Islet precursor cell (in vitro differentiated cells): ENCODE measurements at regions not wholly inside any gene's neighbourhood (a gene's known extent, or its start where the extent isn't known, plus 50 kb on each side); places are given as distances from the start of the nearest gene placed in this dataset.
"Not testable (repeated sequence)": the region's sequence is repeated elsewhere in the genome, so short reads cannot be mapped to it uniquely, and the experiment has no call there.

Source experiments
- DNase-seq: peaks from one replicate; pipeline ENCODE4 v3.0.0-alpha.2; 2018

DNA sequence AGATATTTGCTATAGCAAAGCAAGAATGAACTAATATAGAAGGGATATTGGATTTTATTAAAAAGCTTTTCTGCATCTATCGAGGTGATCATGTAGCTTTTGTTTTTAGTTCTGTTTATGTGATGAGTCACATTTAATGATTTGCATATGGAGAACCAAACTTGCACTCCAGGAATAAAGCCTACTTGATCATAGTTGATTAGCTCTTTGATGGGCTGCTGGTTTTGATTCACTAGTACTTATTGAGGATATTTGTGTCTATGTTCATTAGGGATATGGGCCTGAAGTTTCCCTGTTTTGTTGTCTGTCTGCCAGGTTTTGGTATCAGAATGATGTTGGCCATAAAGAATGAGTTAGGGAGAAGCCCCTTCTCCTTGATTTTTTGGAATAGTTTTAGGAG lies 310.7 kb downstream of the ARPP21 start:
- DNase-seq, result no peak

DNA sequence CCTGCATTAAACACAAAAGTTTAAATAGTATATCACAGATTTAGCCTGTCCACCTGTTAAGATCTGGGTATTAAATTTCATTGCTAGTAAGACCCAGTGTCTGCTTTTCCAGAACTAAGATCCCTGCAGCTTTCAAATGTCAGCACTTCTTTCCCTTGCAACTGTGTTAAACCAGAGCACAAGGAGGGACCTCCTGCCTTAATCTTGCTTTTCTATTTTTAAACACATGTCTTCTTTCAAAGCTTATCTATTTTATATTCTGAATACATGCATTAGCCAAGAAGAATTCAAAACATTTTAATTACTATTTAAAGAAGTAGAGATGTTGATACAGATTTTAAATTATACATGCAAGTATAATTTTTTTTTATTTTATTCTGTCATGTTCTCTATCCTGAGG lies 315.1 kb downstream of the ARPP21 start:
- no peak for DNase-seq

DNA sequence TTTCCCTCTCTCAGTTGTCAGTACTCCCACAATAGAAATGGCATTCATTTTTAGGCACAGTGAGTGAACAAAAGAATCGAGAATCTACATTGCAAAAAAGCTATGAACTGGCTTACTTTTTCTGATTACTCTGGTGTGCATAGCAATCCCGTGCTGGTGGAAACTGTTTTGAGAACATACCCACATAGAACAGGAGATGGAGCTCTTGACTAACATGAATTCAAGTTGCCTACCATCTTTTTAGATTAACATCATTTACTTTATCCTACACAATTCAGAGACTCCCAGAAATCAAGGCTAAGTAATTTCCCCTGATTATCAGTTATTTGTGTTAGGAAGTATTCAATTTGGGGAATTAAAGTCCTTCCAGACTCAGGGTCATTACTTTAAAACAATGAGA lies 326.6 kb downstream of the ARPP21 start:
- no peak for DNase-seq

- no peak for DNase-seq
These were observed 327.5 kb downstream of the ARPP21 start for GRCh38 chr3:35966629-35967464.

- no peak for DNase-seq
These were observed 328.8 kb downstream of the ARPP21 start for GRCh38 chr3:35968043-35968622.

- no peak for DNase-seq
These were observed 330.1 kb downstream of the ARPP21 start for GRCh38 chr3:35969406-35969805.

- DNase-seq, result no peak
These were observed 331.5 kb downstream of the ARPP21 start for GRCh38 chr3:35970793-35971192.

- no peak for DNase-seq
These were observed 332.4 kb downstream of the ARPP21 start for GRCh38 chr3:35971686-35972085.

GRCh38 chr3:35974872-35975271 lies 335.5 kb downstream of the ARPP21 start:
- no peak for DNase-seq

DNA sequence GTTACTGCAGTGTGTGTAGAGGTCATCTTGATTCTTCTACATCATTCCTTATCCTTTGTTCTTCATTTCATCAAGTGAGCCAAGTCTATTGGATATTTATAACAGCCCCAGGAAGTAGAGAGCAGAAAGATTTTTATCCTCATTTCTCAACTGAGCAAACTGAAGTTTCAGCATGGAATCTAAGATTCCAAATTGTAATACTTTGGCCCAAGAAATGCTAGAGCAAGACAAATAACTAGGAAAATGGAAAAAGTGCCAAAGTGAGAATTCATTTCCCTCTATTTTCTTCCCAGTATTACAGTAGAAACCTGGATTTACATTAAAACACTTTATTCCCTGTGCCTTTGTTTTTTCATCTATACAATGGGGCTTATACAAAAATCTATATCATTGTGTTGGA lies 346.8 kb downstream of the ARPP21 start:
- DNase-seq, result no peak

GRCh38 chr3:35987386-35987785 lies 348.1 kb downstream of the ARPP21 start:
- no peak for DNase-seq

GRCh38 chr3:35992041-35992440 lies 352.7 kb downstream of the ARPP21 start:
- DNase-seq, result no peak

GRCh38 chr3:36011791-36012190 lies 368.5 kb upstream of the STAC start:
- DNase-seq, result no peak

- DNase-seq, result no peak
These were observed 366.9 kb upstream of the STAC start for GRCh38 chr3:36013425-36013824.

DNA sequence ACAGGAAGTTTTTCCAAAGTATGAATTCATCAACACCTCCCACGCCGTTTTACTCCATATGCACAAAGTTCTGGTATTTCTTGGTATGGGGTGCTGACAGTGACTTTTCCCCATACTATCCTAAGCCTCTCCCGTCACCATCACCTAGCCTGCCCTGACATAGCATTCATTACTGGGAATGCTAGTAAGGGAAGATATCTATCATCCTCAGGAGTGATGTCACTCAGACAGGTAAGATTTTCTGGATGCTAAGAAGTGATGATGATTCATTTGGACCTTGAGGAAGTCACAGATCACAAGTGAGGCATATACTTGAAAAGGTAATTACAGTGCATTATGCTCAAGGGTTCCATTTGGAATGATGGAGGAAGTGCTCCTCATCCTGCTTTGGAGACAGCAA lies 355.1 kb upstream of the STAC start:
- DNase-seq, result no peak

DNA sequence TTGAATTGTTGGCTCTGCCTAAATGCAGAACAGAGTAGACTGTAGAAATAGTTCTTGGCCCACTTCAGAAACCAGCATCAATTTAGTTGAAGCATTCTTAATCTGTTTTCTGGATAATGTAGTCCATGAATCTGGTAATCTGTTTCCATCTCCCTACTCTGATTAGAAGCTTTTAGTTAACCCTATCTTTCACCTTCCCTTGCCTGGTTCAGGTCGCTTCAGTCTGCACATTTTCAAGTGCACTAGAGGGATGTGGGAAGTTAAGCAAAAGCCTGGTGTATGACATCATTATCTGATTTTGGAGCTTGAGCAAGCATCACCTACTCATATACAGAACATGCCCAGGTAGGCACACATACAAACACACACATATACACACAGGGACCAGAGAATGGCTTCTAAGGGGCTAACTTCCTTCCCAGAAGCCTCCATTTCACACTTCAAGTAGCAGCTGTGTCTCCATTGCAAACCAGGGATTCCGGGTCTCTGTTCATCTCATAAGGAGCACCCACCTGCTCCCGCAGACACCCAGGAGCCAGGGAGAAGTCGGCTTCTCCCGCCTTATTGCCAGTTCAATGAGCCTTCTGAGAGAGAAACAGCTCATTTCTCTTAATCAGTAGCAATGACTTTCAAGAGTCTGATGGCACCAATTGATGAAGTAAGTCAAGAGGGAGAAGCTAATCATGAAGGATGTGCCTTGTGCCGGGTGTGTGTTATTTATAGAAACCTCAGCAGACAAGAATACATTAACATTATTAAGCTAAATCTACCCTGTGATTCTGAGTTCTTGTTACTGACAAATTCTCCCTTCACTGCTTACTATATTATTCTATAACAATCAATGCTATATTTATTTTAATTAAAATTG lies 347.9 kb upstream of the STAC start:
- DNase-seq, result no peak

GRCh38 chr3:36058404-36059030 lies 321.8 kb upstream of the STAC start:
- no peak for DNase-seq

DNA sequence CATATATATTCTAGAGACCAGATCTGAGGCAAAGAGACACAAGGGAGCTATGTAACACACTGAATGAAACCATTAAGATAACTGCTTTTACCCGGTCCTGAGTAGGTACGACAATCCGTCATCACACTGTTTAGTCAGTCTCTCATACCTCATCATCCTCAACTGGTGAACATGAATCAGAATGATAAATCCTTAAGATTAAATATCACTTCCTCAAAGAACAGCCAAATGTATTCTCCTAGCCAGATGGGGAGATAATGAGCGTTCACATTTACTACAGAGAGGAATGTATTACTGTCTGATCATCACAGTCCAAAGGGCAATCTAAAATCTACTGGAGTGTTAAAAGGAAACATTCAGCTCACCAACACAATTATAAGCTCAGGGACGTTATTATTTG lies 319.4 kb upstream of the STAC start:
- no peak for DNase-seq

DNA sequence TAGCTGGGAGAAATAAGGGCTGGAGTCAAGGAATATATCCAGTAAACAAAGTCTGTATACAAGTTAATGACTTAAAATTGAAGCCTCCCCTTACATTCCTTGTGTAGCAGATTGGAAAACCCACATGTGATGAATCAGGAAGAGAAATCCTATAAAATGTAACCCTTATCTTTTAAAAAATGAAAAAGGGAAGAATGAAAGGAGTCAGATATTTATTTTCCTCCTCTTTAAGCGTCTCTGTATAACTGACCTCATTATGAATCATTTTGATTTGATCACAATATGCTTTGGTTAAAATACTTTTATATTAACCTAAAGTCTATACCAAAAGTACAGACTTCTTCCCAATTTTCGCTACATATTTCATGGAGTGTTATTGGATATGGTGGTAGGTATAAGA lies 316.3 kb upstream of the STAC start:
- no peak for DNase-seq

- DNase-seq, result no peak
These were observed 315.0 kb upstream of the STAC start for GRCh38 chr3:36065321-36065720.

DNA sequence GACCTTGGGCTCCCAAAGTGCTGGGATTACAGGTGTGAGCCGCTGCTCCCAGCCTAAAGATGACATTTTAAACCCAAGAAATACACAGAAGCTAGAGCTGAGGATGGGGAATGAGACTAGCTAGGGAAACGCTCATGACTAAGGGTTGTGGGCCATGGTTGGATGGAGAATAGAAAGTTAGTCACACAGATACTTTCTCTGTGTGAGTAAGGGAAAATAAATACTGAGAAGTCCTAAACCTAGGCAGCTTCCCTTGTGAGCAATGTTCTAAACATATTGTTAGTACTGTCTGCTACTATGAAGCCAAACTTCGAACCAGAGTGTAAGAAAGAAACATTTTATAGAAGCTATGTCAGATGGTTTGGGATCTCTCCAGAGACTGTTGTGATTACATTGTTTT lies 304.8 kb upstream of the STAC start:
- DNase-seq, result no peak

DNA sequence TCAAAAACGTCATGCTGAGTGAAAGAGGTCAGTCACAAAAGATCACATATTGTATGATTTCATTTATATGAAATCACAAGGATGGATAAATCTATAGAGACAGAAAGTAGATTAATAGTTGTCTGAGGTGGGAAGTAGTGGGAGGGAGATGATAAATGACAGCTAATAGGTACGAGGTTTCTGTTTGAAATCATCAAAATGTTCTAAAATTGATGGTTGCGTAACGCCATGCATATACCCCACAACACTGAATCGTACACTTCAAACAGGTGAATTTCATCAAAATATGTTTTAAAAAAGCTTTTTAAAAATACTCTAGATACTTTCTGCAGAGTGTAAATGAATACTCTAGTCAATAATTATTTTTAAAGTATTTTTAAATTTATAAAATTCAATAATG lies 303.0 kb upstream of the STAC start:
- DNase-seq, result no peak

DNA sequence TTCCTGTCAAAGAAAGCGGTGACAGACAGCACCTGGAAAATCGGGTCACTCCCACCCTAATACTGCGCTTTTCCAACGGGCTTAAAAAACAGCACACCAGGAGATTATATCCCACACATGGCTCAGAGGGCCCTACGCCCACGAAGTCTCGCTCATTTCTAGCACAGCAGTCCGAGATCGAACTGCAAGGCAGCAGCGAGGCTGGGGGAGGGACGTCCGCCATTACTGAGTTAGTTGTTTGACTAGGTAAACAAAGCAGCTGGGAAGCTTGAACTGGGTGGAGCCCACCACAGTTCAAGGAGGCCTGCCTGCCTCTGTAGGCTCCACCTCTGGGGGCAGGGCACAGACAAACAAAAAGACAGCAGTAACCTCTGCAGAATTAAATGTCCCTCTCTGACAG lies 297.3 kb upstream of the STAC start:
- DNase-seq, result not testable (repeated sequence)
